ENCODE measurements at regions not wholly inside any gene's neighbourhood (a gene's known extent, or its start where the extent isn't known, plus 50 kb on each side); places are given as distances from the start of the nearest gene placed in this dataset.

DNA sequence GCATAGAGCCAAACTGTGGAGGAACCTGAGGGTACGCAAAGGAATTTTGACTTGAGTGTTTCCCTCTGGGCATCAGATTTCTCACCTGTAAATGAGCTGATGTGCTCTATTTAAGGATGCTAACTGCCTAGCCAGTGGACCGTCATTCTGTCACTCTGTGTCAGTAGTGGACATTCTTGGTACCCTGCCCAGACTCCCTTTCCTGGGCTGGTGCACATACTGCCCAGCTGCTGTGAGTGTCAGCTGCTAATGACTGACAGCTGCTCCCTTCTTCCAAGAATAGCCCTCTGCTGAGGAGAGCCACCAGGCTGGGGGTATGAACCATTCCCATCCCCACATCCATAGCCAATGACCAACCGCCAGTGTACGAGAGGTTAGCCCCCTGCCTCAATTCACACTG is 193.1 kb upstream of the DAB1 start:
- no TSS peak for BruUV-seq (replicated peaks)
- ChIA-PET POLR2A (ENCODE audit: low non-redundant PET) (no interaction called here), CTCF (no interaction called here)

GRCh38 chr1:57615956-57616355 is 192.1 kb upstream of the DAB1 start:
- intact Hi-C loops (cut with micrococcal nuclease; ENCODE audit: unreplicated experiment), result no loop called here
- Histone ChIP-seq H3K4me3 (ENCODE audit: low read depth, low read length, poor library complexity, severe bottlenecking) (no peak overlapping the region), H3K4me1 (ENCODE audit: insufficient read depth, low read length, poor library complexity, severe bottlenecking) (peaks cover 28% of the 10 kb centered on the region), H3K36me3 (ENCODE audit: insufficient read depth, low read length, poor library complexity, severe bottlenecking) (no peaks in the 10 kb centered on the region), H3K27ac (ENCODE audit: low read depth, low read length, poor library complexity, severe bottlenecking) (no peak overlapping the region), H3K9me3 (ENCODE audit: low read depth, low read length, poor library complexity, severe bottlenecking) (no peaks in the 10 kb centered on the region), H3K27me3 (replicated peaks; ENCODE audit: insufficient read depth, low read depth, low read length, poor library complexity) (no peaks in the 10 kb centered on the region)
- no peak for DNase-seq (ENCODE audit: low spot score)
- BruUV-seq (replicated peaks), result no TSS peak
- no peak for TF ChIP-seq EZH2 (IDR thresholded peaks at IDR 0.05; ENCODE audit: borderline replicate concordance, low read depth, low read length, poor library complexity, severe bottlenecking)
- TF ChIP-seq, protein P1, sequence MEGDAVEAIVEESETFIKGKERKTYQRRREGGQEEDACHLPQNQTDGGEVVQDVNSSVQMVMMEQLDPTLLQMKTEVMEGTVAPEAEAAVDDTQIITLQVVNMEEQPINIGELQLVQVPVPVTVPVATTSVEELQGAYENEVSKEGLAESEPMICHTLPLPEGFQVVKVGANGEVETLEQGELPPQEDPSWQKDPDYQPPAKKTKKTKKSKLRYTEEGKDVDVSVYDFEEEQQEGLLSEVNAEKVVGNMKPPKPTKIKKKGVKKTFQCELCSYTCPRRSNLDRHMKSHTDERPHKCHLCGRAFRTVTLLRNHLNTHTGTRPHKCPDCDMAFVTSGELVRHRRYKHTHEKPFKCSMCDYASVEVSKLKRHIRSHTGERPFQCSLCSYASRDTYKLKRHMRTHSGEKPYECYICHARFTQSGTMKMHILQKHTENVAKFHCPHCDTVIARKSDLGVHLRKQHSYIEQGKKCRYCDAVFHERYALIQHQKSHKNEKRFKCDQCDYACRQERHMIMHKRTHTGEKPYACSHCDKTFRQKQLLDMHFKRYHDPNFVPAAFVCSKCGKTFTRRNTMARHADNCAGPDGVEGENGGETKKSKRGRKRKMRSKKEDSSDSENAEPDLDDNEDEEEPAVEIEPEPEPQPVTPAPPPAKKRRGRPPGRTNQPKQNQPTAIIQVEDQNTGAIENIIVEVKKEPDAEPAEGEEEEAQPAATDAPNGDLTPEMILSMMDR (conservative IDR thresholded peaks at IDR 0.05; ENCODE audit: low read depth, low read length), result no peak
- POLR2A ChIA-PET (ENCODE audit: low non-redundant PET), result no interaction called here
- CTCF ChIA-PET, result no interaction called here

More for the DNA sequence above, 193.1 kb upstream of the DAB1 start:
- Histone ChIP-seq H3K27ac (ENCODE audit: low read depth, low read length, poor library complexity, severe bottlenecking) (no peak overlapping the region), H3K9me3 (ENCODE audit: low read depth, low read length, poor library complexity, severe bottlenecking) (no peaks in the 10 kb centered on the region), H3K36me3 (ENCODE audit: insufficient read depth, low read length, poor library complexity, severe bottlenecking) (no peaks in the 10 kb centered on the region), H3K4me1 (ENCODE audit: insufficient read depth, low read length, poor library complexity, severe bottlenecking) (peaks cover 38% of the 10 kb centered on the region), H3K27me3 (replicated peaks; ENCODE audit: insufficient read depth, low read depth, low read length, poor library complexity) (no peaks in the 10 kb centered on the region), H3K4me3 (ENCODE audit: low read depth, low read length, poor library complexity, severe bottlenecking) (no peak overlapping the region)
- intact Hi-C loops (cut with micrococcal nuclease; ENCODE audit: unreplicated experiment), result no loop called here
- DNase-seq (ENCODE audit: low spot score), result no peak
- TF ChIP-seq EZH2 (IDR thresholded peaks at IDR 0.05; ENCODE audit: borderline replicate concordance, low read depth, low read length, poor library complexity, severe bottlenecking), result no peak
- TF ChIP-seq, protein P1 (conservative IDR thresholded peaks at IDR 0.05; ENCODE audit: low read depth, low read length), result no peak

DNA sequence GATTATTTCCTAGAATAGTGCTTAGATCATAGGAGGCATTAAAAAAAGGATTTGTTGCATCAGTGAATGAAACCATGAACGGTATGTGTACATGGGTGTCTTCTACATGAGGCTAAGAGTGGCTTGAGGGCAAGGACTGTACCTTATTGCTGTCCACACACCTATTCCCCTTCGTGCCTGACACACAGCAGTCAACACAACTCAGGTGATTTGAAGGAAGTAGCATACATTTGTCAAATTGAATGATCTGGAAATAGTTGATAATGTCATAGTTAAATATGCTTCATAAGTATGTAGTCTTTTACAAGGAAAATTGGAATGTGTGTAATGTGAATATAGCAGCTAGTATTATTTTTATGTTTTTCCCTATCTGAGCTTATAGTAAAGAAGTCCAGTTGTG is 189.0 kb upstream of the DAB1 start:
- Histone ChIP-seq H3K4me3 (ENCODE audit: low read depth, low read length, poor library complexity, severe bottlenecking) (no peak overlapping the region), H3K27ac (ENCODE audit: low read depth, low read length, poor library complexity, severe bottlenecking) (no peak overlapping the region), H3K4me1 (ENCODE audit: insufficient read depth, low read length, poor library complexity, severe bottlenecking) (peaks cover 14% of the 10 kb centered on the region), H3K36me3 (ENCODE audit: insufficient read depth, low read length, poor library complexity, severe bottlenecking) (no peaks in the 10 kb centered on the region), H3K27me3 (replicated peaks; ENCODE audit: insufficient read depth, low read depth, low read length, poor library complexity) (no peaks in the 10 kb centered on the region), H3K9me3 (ENCODE audit: low read depth, low read length, poor library complexity, severe bottlenecking) (no peaks in the 10 kb centered on the region)
- POLR2A ChIA-PET (ENCODE audit: low non-redundant PET), result no interaction called here
- TF ChIP-seq, protein P1 (conservative IDR thresholded peaks at IDR 0.05; ENCODE audit: low read depth, low read length), result no peak
- TF ChIP-seq EZH2 (IDR thresholded peaks at IDR 0.05; ENCODE audit: borderline replicate concordance, low read depth, low read length, poor library complexity, severe bottlenecking), result no peak
- CTCF ChIA-PET, result no interaction called here
- no peak for DNase-seq (ENCODE audit: low spot score)
- BruUV-seq (replicated peaks), result no TSS peak
- intact Hi-C loops (cut with micrococcal nuclease; ENCODE audit: unreplicated experiment), result no loop called here
